Activated naive CD8-positive, alpha-beta T cell treated with anti-CD3 and anti-CD28 coated beads, Interleukin-2, amount 10 ng/mL, durations not matched to agents 7 days and 5 days (primary cell): ENCODE measurements at regions not wholly inside any gene's neighbourhood (a gene's known extent, or its start where the extent isn't known, plus 50 kb on each side); places are given as distances from the start of the nearest gene placed in this dataset.

Experiments used
- ATAC-seq: fragments of 150-1000 bp; cut with Tn5 transposase; one replicate; pipeline ENCODE4 v1.10.0; 2021; ENCODE audit warnings: low read depth, moderate library complexity
- POLR2A ChIA-PET: fragments of 350-600 bp; sonication (Branson Sonifier 250); formaldehyde crosslinking; loops from one replicate; lab custom pipeline; 2021; ENCODE audit warnings: antibody characterized with exemption; lab: Charles Lee
- DNase-seq: peaks from one replicate; pipeline ENCODE4 v3.0.0; 2021
- H3K27ac Mint-ChIP-seq: one replicate; pipeline ENCODE4 v1.8.0; 2022; ENCODE audit warnings: mild to moderate bottlenecking, mixed read lengths
- H3K27me3 Mint-ChIP-seq: one replicate; pipeline ENCODE4 v1.8.0; 2022; ENCODE audit warnings: mild to moderate bottlenecking, moderate library complexity, mixed read lengths
- H3K36me3 Mint-ChIP-seq: one replicate; pipeline ENCODE4 v1.8.0; 2021; ENCODE audit warnings: mild to moderate bottlenecking, mixed read lengths
- H3K4me1 Mint-ChIP-seq: one replicate; pipeline ENCODE4 v1.8.0; 2021; ENCODE audit warnings: mixed read lengths
- H3K4me3 Mint-ChIP-seq: one replicate; pipeline ENCODE4 v1.8.0; 2022; ENCODE audit warnings: mild to moderate bottlenecking, moderate library complexity, mixed read lengths
- H3K9me3 Mint-ChIP-seq: one replicate; pipeline ENCODE4 v1.8.0; 2021; ENCODE audit warnings: mixed read lengths

DNA sequence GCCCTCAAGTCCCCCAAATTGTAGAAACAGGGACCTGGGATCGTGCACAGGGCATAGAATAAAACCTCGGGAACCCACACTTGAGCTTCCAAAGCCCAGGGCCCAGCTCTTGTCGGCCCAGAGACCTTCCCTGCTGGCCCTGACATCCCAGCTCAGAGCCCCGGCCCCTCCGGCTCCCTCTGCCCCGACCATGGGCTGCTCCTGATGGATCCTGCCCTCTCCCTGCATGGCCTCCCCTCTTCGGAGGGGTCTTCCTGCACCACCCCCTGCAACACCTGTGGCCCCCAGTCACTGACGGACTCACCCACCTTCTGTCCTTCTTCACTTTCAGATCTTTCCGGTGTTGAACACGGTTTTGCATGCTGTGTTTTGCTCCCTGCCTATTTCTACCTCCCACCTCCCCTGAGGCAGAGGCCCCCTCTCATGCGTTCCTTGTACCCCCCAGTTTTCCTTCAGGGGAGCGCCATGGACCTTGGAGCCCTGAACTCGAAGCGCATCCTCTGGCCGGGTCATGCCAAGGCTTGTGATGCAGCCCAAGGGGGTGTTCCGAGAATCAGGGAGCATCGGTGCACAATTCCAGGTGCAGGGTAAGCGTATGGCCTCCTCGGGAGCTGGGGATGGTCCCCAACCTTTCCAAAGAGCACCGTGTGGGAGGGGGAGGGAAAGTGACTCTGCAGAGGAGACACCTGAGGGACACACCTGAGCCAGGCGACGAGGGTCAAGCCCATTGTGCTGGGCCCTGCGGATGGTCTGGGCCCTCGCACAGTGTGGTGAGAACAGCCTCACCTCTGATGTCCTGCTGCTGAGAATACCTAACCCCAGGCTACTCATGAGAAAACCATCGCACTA, 666.4 kb downstream of the BRD1 start:
- POLR2A ChIA-PET: no interaction called here
- Mint-ChIP-seq H3K9me3 (no peaks in the 10 kb centered on the region), H3K27me3 (no peaks in the 10 kb centered on the region), H3K36me3 (no peaks in the 10 kb centered on the region), H3K4me1 (no peaks in the 10 kb centered on the region), H3K4me3 (no peak overlapping the region), H3K27ac (no peak overlapping the region)
- DNase-seq (no peak), ATAC-seq (no peak)

- H3K36me3 Mint-ChIP-seq: no peaks in the 10 kb centered on the region
Observed at GRCh38 chr22:49160261-49161001, 667.2 kb downstream of the BRD1 start.

DNA sequence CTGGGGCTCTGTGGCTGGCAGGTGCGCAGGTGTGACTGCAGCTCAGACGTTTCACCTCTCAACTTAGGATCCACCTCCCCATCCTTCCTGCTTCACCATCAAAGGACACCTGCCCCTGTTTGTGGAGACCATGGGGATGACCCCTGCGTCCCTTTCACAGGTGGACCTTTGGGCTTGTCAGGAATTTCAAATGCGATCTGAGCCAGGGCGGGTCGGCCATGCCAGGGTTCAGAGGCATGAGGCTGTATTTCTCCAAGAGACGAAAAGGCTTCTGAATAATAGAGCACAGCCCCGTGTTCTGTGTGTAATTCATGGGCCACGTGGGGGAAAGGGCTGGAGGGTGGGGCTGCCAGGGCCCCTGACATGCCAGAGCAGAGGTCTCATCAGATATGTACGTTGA, 668.0 kb downstream of the BRD1 start:
- Mint-ChIP-seq H3K4me3 (no peak overlapping the region), H3K9me3 (peaks cover 2% of the 10 kb centered on the region), H3K27ac (no peak overlapping the region), H3K4me1 (no peaks in the 10 kb centered on the region), H3K27me3 (no peaks in the 10 kb centered on the region), H3K36me3 (no peaks in the 10 kb centered on the region)
- ATAC-seq: no peak
- DNase-seq: no peak
- POLR2A ChIA-PET: no interaction called here

More at GRCh38 chr22:49160261-49161001, 667.2 kb downstream of the BRD1 start:
- Mint-ChIP-seq H3K27ac (no peak overlapping the region), H3K9me3 (peaks cover 2% of the 10 kb centered on the region), H3K4me3 (no peak overlapping the region), H3K27me3 (no peaks in the 10 kb centered on the region), H3K4me1 (no peaks in the 10 kb centered on the region)
- DNase-seq (no peak), ATAC-seq (no peak)
- POLR2A ChIA-PET: no interaction called here

GRCh38 chr22:49158741-49159564, 668.7 kb downstream of the BRD1 start:
- Mint-ChIP-seq H3K36me3 (no peaks in the 10 kb centered on the region), H3K27ac (no peak overlapping the region), H3K4me1 (no peaks in the 10 kb centered on the region), H3K9me3 (peaks cover 2% of the 10 kb centered on the region), H3K4me3 (no peak overlapping the region), H3K27me3 (no peaks in the 10 kb centered on the region)
- ATAC-seq: no peak
- DNase-seq: no peak
- POLR2A ChIA-PET: no interaction called here

GRCh38 chr22:49157529-49158339, 669.9 kb downstream of the BRD1 start:
- H3K27ac Mint-ChIP-seq: no peak overlapping the region
- ATAC-seq: no peak
- DNase-seq: no peak
- H3K4me3 Mint-ChIP-seq: no peak overlapping the region
- POLR2A ChIA-PET: no interaction called here
- H3K27me3 Mint-ChIP-seq: no peaks in the 10 kb centered on the region
- no peaks in the 10 kb centered on the region for H3K4me1 Mint-ChIP-seq
- H3K9me3 Mint-ChIP-seq: peaks cover 2% of the 10 kb centered on the region
- no peaks in the 10 kb centered on the region for H3K36me3 Mint-ChIP-seq

GRCh38 chr22:49156662-49157285, 670.9 kb downstream of the BRD1 start:
- H3K36me3 Mint-ChIP-seq: no peaks in the 10 kb centered on the region
- ATAC-seq: no peak
- H3K4me1 Mint-ChIP-seq: no peaks in the 10 kb centered on the region
- peaks cover 2% of the 10 kb centered on the region for H3K9me3 Mint-ChIP-seq
- no peak overlapping the region for H3K4me3 Mint-ChIP-seq
- no peak overlapping the region for H3K27ac Mint-ChIP-seq
- DNase-seq: no peak
- H3K27me3 Mint-ChIP-seq: no peaks in the 10 kb centered on the region
- POLR2A ChIA-PET: no interaction called here

DNA sequence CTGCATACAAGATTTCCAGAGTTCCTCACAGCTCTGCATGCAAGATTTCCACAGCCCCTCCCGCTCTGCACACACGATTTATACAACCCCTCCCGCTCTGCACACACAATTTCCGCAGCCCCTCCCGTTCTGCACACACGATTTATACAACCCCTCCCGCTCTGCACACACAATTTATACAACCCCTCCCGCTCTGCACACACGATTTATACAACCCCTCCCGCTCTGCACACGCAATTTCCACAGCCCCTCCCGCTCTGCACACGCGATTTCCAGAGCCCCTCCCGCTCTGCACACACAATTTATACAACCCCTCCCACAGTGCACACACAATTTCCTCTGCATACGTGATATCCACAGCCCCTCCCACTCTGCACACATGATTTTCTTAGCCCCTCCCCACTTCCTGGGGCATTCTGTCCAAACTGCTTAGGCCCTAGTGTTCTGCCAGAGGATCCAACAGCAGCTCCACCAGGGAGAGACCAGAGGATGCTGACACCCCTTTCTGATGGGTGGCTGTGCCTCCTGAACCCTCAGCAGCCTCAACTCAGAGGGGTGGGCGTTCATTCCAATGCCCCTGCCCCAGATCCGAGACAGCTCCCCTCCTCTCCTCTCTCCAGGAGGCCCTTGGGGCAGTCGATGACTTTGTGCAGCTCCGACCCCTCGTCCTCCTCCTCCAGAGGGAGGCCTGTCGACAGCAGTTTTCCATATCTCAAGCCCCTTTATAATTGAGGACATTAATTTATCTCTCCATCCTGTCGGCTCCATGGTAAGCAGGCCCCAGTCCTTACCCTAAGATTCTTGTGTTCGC, 671.7 kb downstream of the BRD1 start:
- peaks cover 2% of the 10 kb centered on the region for H3K9me3 Mint-ChIP-seq
- no peak for ATAC-seq
- no peaks in the 10 kb centered on the region for H3K27me3 Mint-ChIP-seq
- H3K4me1 Mint-ChIP-seq: no peaks in the 10 kb centered on the region
- no peak overlapping the region for H3K4me3 Mint-ChIP-seq
- DNase-seq: no peak
- H3K27ac Mint-ChIP-seq: no peak overlapping the region
- POLR2A ChIA-PET: no interaction called here
- no peaks in the 10 kb centered on the region for H3K36me3 Mint-ChIP-seq

GRCh38 chr22:49155039-49155769, 672.5 kb downstream of the BRD1 start:
- Mint-ChIP-seq H3K27ac (no peak overlapping the region), H3K4me3 (no peak overlapping the region), H3K27me3 (no peaks in the 10 kb centered on the region), H3K4me1 (no peaks in the 10 kb centered on the region), H3K36me3 (no peaks in the 10 kb centered on the region), H3K9me3 (peaks cover 2% of the 10 kb centered on the region)
- POLR2A ChIA-PET: no interaction called here
- ATAC-seq (no peak), DNase-seq (no peak)

GRCh38 chr22:49154433-49154832, 673.2 kb downstream of the BRD1 start:
- H3K9me3 Mint-ChIP-seq: peaks cover 2% of the 10 kb centered on the region
- H3K27ac Mint-ChIP-seq: no peak overlapping the region
- H3K27me3 Mint-ChIP-seq: no peaks in the 10 kb centered on the region
- POLR2A ChIA-PET: no interaction called here
- H3K36me3 Mint-ChIP-seq: no peaks in the 10 kb centered on the region
- H3K4me3 Mint-ChIP-seq: no peak overlapping the region
- ATAC-seq: no peak
- no peak for DNase-seq
- no peaks in the 10 kb centered on the region for H3K4me1 Mint-ChIP-seq

- peaks cover 1% of the 10 kb centered on the region for H3K4me1 Mint-ChIP-seq
- no peak overlapping the region for H3K4me3 Mint-ChIP-seq
- ATAC-seq (no peak), DNase-seq (no peak)
- H3K27ac Mint-ChIP-seq: no peak overlapping the region
- POLR2A ChIA-PET: no interaction called here
- H3K27me3 Mint-ChIP-seq: peaks cover 2% of the 10 kb centered on the region
- peaks cover 2% of the 10 kb centered on the region for H3K9me3 Mint-ChIP-seq
- H3K36me3 Mint-ChIP-seq: no peaks in the 10 kb centered on the region
Observed at GRCh38 chr22:49153921-49154320, 673.8 kb downstream of the BRD1 start.

DNA sequence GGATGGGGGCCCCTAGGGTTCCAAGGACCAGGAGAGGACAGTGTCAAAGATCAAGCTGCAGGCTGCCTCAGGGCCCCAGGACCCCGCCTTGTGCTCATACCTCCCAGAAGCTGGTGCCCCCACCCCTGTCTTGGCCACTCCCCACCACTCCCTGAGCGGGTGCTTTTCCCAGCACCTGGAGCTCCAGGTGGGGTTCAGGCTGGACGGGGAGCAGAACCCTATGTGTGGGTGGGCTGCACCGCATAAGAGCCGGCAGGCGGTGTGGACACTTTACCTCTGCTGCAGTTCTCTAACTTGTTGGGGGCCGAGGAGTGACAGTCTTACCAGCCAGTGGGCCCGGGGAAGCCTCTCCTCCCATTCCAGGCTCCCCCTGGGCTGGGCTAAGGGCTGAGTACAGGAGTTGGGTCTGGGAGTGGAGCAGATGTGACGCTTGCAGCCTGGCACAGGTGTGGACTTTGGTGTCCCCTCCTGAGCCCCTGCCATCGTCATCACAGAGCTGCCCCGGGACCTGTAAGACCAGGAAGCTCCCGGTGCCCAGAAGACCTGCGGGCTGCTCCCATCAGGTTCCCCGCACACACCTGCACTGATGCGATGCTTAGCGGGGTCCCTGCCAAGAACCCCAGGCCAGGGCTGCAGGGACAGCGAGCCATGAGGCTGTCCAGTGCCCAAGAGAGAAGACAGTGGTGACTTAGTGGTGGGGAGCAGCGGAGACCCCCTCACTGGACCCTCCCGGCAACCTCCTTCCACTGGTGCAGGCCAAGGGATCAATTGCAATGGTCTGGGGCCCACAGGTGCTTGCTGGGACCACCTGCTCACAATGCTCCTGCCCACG, 674.5 kb downstream of the BRD1 start:
- Mint-ChIP-seq H3K27me3 (peaks cover 2% of the 10 kb centered on the region), H3K4me1 (peaks cover 1% of the 10 kb centered on the region), H3K4me3 (no peak overlapping the region), H3K9me3 (peaks cover 2% of the 10 kb centered on the region), H3K27ac (no peak overlapping the region), H3K36me3 (no peaks in the 10 kb centered on the region)
- ATAC-seq: no peak
- DNase-seq: no peak
- POLR2A ChIA-PET: no interaction called here
